ENCODE measurements at regions not wholly inside any gene's neighbourhood (a gene's known extent, or its start where the extent isn't known, plus 50 kb on each side); places are given as distances from the start of the nearest gene placed in this dataset.

GRCh38 chr14:28877923-28878322 lies 111.3 kb downstream of the FOXG1 start:
- TF ChIP-seq, protein P1, sequence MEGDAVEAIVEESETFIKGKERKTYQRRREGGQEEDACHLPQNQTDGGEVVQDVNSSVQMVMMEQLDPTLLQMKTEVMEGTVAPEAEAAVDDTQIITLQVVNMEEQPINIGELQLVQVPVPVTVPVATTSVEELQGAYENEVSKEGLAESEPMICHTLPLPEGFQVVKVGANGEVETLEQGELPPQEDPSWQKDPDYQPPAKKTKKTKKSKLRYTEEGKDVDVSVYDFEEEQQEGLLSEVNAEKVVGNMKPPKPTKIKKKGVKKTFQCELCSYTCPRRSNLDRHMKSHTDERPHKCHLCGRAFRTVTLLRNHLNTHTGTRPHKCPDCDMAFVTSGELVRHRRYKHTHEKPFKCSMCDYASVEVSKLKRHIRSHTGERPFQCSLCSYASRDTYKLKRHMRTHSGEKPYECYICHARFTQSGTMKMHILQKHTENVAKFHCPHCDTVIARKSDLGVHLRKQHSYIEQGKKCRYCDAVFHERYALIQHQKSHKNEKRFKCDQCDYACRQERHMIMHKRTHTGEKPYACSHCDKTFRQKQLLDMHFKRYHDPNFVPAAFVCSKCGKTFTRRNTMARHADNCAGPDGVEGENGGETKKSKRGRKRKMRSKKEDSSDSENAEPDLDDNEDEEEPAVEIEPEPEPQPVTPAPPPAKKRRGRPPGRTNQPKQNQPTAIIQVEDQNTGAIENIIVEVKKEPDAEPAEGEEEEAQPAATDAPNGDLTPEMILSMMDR (IDR thresholded peaks at IDR 0.05): no peak
- TF ChIP-seq POLR2AphosphoS5 (IDR thresholded peaks at IDR 0.05; ENCODE audit: insufficient read depth in 1 of 2, low read depth in 1 of 2) (no peak), POLR2A (IDR thresholded peaks at IDR 0.05) (no peak)
